NCI-H446 treated with DMSO at 0.1 percent for 48 hours (cell line): ENCODE measurements at regions not wholly inside any gene's neighbourhood (a gene's known extent, or its start where the extent isn't known, plus 50 kb on each side); places are given as distances from the start of the nearest gene placed in this dataset.
"Not testable (repeated sequence)": the region's sequence is repeated elsewhere in the genome, so short reads cannot be mapped to it uniquely, and the experiment has no call there.

Experiments
- DNase-seq: peaks from one replicate; lab custom pipeline; 2025; lab: John Stamatoyannopoulos, UW

- no peak for DNase-seq
These were observed 285.9 kb downstream of the BMP4 start for GRCh38 chr14:53670701-53671100.

GRCh38 chr14:53668897-53669296 is 287.7 kb downstream of the BMP4 start:
- no peak for DNase-seq

GRCh38 chr14:53663709-53664108 is 292.9 kb downstream of the BMP4 start:
- no peak for DNase-seq

- no peak for DNase-seq
These were observed 301.4 kb downstream of the BMP4 start for GRCh38 chr14:53655080-53655785.

GRCh38 chr14:53652068-53652467 is 304.6 kb downstream of the BMP4 start:
- DNase-seq: no peak

GRCh38 chr14:53651096-53651740 is 305.4 kb downstream of the BMP4 start:
- no peak for DNase-seq

- DNase-seq: no peak
These were observed 309.7 kb downstream of the BMP4 start for GRCh38 chr14:53646925-53647324.

- no peak for DNase-seq
These were observed 315.9 kb downstream of the BMP4 start for GRCh38 chr14:53640695-53641094.

GRCh38 chr14:53638966-53639365 is 317.7 kb downstream of the BMP4 start:
- no peak for DNase-seq

GRCh38 chr14:53634793-53635192 is 321.8 kb downstream of the BMP4 start:
- no peak for DNase-seq

GRCh38 chr14:53630336-53630735 is 326.3 kb downstream of the BMP4 start:
- peak; percentile 98 for DNase-seq

GRCh38 chr14:53628732-53629430 is 327.7 kb downstream of the BMP4 start:
- DNase-seq: peak; percentile 56

GRCh38 chr14:53628261-53628660 is 328.4 kb downstream of the BMP4 start:
- no peak for DNase-seq

GRCh38 chr14:53626761-53627160 is 329.9 kb downstream of the BMP4 start:
- DNase-seq: peak; percentile 53

GRCh38 chr14:53622447-53622846 is 334.2 kb downstream of the BMP4 start:
- DNase-seq: no peak

GRCh38 chr14:53621921-53622320 is 334.7 kb downstream of the BMP4 start:
- DNase-seq: no peak

GRCh38 chr14:53621433-53621832 is 335.2 kb downstream of the BMP4 start:
- DNase-seq: no peak

- no peak for DNase-seq
These were observed 335.7 kb downstream of the BMP4 start for GRCh38 chr14:53620890-53621289.

GRCh38 chr14:53620317-53620716 is 336.3 kb downstream of the BMP4 start:
- no peak for DNase-seq

- DNase-seq: no peak
These were observed 336.9 kb downstream of the BMP4 start for GRCh38 chr14:53619691-53620231.

- DNase-seq: not testable (repeated sequence)
These were observed 340.1 kb downstream of the BMP4 start for GRCh38 chr14:53616536-53616935.

- no peak for DNase-seq
These were observed 341.4 kb downstream of the BMP4 start for GRCh38 chr14:53615252-53615651.
